ENCODE measurements at regions not wholly inside any gene's neighbourhood (a gene's known extent, or its start where the extent isn't known, plus 50 kb on each side); places are given as distances from the start of the nearest gene placed in this dataset.

- no peak overlapping the region for H2AFZ ChIP-seq (replicated peaks; ENCODE audit: low read length, poor library complexity)
- ATAC-seq (ENCODE audit: low read depth) (no peak), DNase-seq (no peak)
- no peak for TF ChIP-seq CTCF (conservative IDR thresholded peaks at IDR 0.05; ENCODE audit: low read depth, low read length)
- no peak for TF ChIP-seq MXI1 (IDR thresholded peaks at IDR 0.05; ENCODE audit: borderline replicate concordance, low read depth, low read length)
- TF ChIP-seq, protein P1, sequence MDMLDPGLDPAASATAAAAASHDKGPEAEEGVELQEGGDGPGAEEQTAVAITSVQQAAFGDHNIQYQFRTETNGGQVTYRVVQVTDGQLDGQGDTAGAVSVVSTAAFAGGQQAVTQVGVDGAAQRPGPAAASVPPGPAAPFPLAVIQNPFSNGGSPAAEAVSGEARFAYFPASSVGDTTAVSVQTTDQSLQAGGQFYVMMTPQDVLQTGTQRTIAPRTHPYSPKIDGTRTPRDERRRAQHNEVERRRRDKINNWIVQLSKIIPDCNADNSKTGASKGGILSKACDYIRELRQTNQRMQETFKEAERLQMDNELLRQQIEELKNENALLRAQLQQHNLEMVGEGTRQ (IDR thresholded peaks at IDR 0.05; ENCODE audit: low read depth, low read length) = no peak
- no peak for TF ChIP-seq MAFK (IDR thresholded peaks at IDR 0.05; ENCODE audit: low read depth, low read length)
- no peak for TF ChIP-seq CHD1 (IDR thresholded peaks at IDR 0.05; ENCODE audit: low read depth, low read length)
- TF ChIP-seq, protein P2, sequence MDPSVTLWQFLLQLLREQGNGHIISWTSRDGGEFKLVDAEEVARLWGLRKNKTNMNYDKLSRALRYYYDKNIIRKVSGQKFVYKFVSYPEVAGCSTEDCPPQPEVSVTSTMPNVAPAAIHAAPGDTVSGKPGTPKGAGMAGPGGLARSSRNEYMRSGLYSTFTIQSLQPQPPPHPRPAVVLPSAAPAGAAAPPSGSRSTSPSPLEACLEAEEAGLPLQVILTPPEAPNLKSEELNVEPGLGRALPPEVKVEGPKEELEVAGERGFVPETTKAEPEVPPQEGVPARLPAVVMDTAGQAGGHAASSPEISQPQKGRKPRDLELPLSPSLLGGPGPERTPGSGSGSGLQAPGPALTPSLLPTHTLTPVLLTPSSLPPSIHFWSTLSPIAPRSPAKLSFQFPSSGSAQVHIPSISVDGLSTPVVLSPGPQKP (IDR thresholded peaks at IDR 0.05; ENCODE audit: borderline replicate concordance, low read depth, low read length) = no peak
- no peak for TF ChIP-seq RAD21 (IDR thresholded peaks at IDR 0.05; ENCODE audit: low read length)
- no peak for TF ChIP-seq RCOR1 (IDR thresholded peaks at IDR 0.05; ENCODE audit: insufficient replicate concordance, low read length)
- TF ChIP-seq FOS (IDR thresholded peaks at IDR 0.05; ENCODE audit: low read depth, low read length) = no peak
- TF ChIP-seq CEBPB (IDR thresholded peaks at IDR 0.05; ENCODE audit: low read depth, low read length) = no peak
- TF ChIP-seq RFX5 (IDR thresholded peaks at IDR 0.05; ENCODE audit: low read depth, low read length) = no peak
- no peak for TF ChIP-seq BHLHE40 (IDR thresholded peaks at IDR 0.05; ENCODE audit: low read depth, low read length)
- no peak for TF ChIP-seq MAZ (IDR thresholded peaks at IDR 0.05; ENCODE audit: borderline replicate concordance, low read depth, low read length)
- no peak for TF ChIP-seq SMC3 (IDR thresholded peaks at IDR 0.05; ENCODE audit: low read depth, low read length)
- TF ChIP-seq NFE2L2 (IDR thresholded peaks at IDR 0.05; ENCODE audit: low read depth, low read length) = no peak
- no peak for TF ChIP-seq POLR2A (IDR thresholded peaks at IDR 0.05; ENCODE audit: low read depth, low read length)
- no peaks in the 10 kb centered on the region for H3K27me3 ChIP-seq (ENCODE audit: control insufficient read depth, insufficient read depth, low read length)
- H3K9ac ChIP-seq (ENCODE audit: low read depth, low read length) = no peak overlapping the region
- no peaks in the 10 kb centered on the region for H3K9me1 ChIP-seq (ENCODE audit: insufficient read depth, low read length)
- H3K36me3 ChIP-seq (ENCODE audit: control insufficient read depth, insufficient read depth, low read length) = no peaks in the 10 kb centered on the region
- dilution Hi-C loops (cut with HindIII; ENCODE audit: low sequenced_read_pairs, unreplicated experiment) = no loop called here
- H3K56ac ChIP-seq (ENCODE audit: extremely low read depth, insufficient read depth, low read length) = no peak overlapping the region
- no peak overlapping the region for H3K4me2 ChIP-seq (ENCODE audit: low read depth, low read length)
- CTCF ChIA-PET = no interaction called here
- H4K91ac ChIP-seq (ENCODE audit: insufficient read depth, low read depth, low read length) = no peak overlapping the region
- no peak overlapping the region for H3K4me3 ChIP-seq (ENCODE audit: insufficient read depth, low read depth, low read length)
- H3K4ac ChIP-seq (ENCODE audit: low read depth, low read length) = no peak overlapping the region
- no peak overlapping the region for H2BK20ac ChIP-seq (ENCODE audit: low read depth, low read length)
- no peak overlapping the region for H3K14ac ChIP-seq (replicated peaks; ENCODE audit: low read depth, low read length)
- H3K4me1 ChIP-seq (ENCODE audit: control insufficient read depth, insufficient read depth, low read length) = no peaks in the 10 kb centered on the region
- no peak overlapping the region for H4K8ac ChIP-seq (ENCODE audit: low read depth in 2 of 2, low read length in 2 of 2)
- H2BK5ac ChIP-seq (ENCODE audit: low read depth, low read length, poor library complexity, severe bottlenecking) = no peak overlapping the region
- H2AK9ac ChIP-seq (replicated peaks; ENCODE audit: low read depth, low read length, poor library complexity) = no peak overlapping the region
- H2AK5ac ChIP-seq (ENCODE audit: low read depth, low read length) = no peak overlapping the region
- no peak overlapping the region for H3K18ac ChIP-seq (ENCODE audit: low read depth, low read length)
- no peak overlapping the region for H2BK15ac ChIP-seq (ENCODE audit: low read depth, low read length)
- H4K5ac ChIP-seq (ENCODE audit: low read depth, low read length) = no peak overlapping the region
- no peak overlapping the region for H3K23ac ChIP-seq (ENCODE audit: low read depth, low read length)
- in situ Hi-C loops (cut with MboI; ENCODE audit: low sequenced_read_pairs) = no loop called here
- H3K79me1 ChIP-seq (ENCODE audit: low read depth in 1 of 2, low read length in 2 of 2) = no peaks in the 10 kb centered on the region
- intact Hi-C loops (cut with micrococcal nuclease) = no loop called here
- peaks cover 11% of the 10 kb centered on the region for H3K9me3 ChIP-seq (ENCODE audit: control insufficient read depth, insufficient read depth, low read length)
- BruUV-seq (replicated peaks) = no TSS peak
- no peak overlapping the region for H3K27ac ChIP-seq (ENCODE audit: insufficient read depth, low read length)
- no peak overlapping the region for H2BK120ac ChIP-seq (ENCODE audit: low read depth, low read length)
- H4K20me1 ChIP-seq (ENCODE audit: insufficient read depth, low read length) = no peaks in the 10 kb centered on the region
- POLR2A ChIA-PET (ENCODE audit: unreplicated experiment) = no interaction called here
- WGBS, 2 experiments (ENCODE audit: extremely low coverage in 2 of 2, insufficient read length in 1 of 2) = 83% methylated on average over 1 of the region's 4 CpGs; no CpG with 5 or more reads in 1 of the 2 experiments
These were observed 284.5 kb upstream of the PCDH20 start for GRCh38 chr13:61700181-61700580.
